GM23338 (cell line): ENCODE measurements at regions not wholly inside any gene's neighbourhood (a gene's known extent, or its start where the extent isn't known, plus 50 kb on each side); places are given as distances from the start of the nearest gene placed in this dataset.

Experiments
- CREB1 ChIP-seq: fragments of 250-450 bp; sonication (Bioruptor Pico); IDR thresholded peaks from 2 replicates; pipeline ENCODE4 v1.5.0; 2020; ENCODE audit warnings: low read depth, mild to moderate bottlenecking, moderate library complexity
- CTCF ChIP-seq, 2 experiments: fragments of 200-600 bp in 1 of 2; sonication (generic) in 1 of 2; conservative IDR thresholded peaks; 2 replicates each; pipeline versions ENCODE4 v1.5.1 to v1.6.1; 2016 to 2017; ENCODE audit warnings: antibody characterized with exemption in 2 of 2, low read depth in 2 of 2, mild to moderate bottlenecking in 2 of 2, moderate library complexity in 1 of 2
- EZH2 ChIP-seq: fragments of 200-600 bp; sonication (generic); IDR thresholded peaks from one replicate; pipeline ENCODE4 v1.8.0; 2017; ENCODE audit warnings: antibody characterized with exemption, mild to moderate bottlenecking, low read depth; ENCODE audit not compliant: unreplicated experiment
- EZH2phosphoT487 ChIP-seq: fragments of 200-600 bp; sonication (generic); IDR thresholded peaks from one replicate; pipeline ENCODE4 v1.8.1; 2018; ENCODE audit warnings: antibody characterized with exemption; ENCODE audit not compliant: unreplicated experiment
- JUNB ChIP-seq: IDR thresholded peaks from one replicate; pipeline ENCODE4 v1.6.1; 2016; ENCODE audit warnings: antibody characterized with exemption; ENCODE audit not compliant: unreplicated experiment
- POLR2AphosphoS5 ChIP-seq: IDR thresholded peaks from 2 replicates; pipeline ENCODE4 v1.6.1; 2016; ENCODE audit warnings: antibody characterized with exemption, low read depth
- ZNF331 ChIP-seq: fragments of 250-450 bp; sonication (Bioruptor Pico); IDR thresholded peaks from 2 replicates; pipeline ENCODE4 v1.5.0; 2020; ENCODE audit warnings: low read depth, mild to moderate bottlenecking, moderate library complexity

- TF ChIP-seq EZH2 (no peak), CTCF (conservative IDR thresholded peaks at IDR 0.05; ENCODE audit: low read depth in 2 of 2) (no peak), EZH2phosphoT487 (no peak), CREB1 (CRISPR knock-in tag) (no peak), POLR2AphosphoS5 (no peak), JUNB (no peak), ZNF331 (CRISPR knock-in tag) (no peak)
Observed at GRCh38 chr18:30328839-30329238, 713.7 kb downstream of the DSC3 start.
